ENCODE measurements at regions not wholly inside any gene's neighbourhood (a gene's known extent, or its start where the extent isn't known, plus 50 kb on each side); places are given as distances from the start of the nearest gene placed in this dataset.
A peak's percentile ranks its signal among the peaks of the same experiment; 100 is the strongest.
"Not testable (repeated sequence)": the region's sequence is repeated elsewhere in the genome, so short reads cannot be mapped to it uniquely, and the experiment has no call there.

- no peak for DNase-seq
Observed at GRCh38 chr2:67572721-67573435, 175.7 kb downstream of the ETAA1 start.

- no peak for DNase-seq
Observed at GRCh38 chr2:67574230-67574629, 177.1 kb downstream of the ETAA1 start.

DNA sequence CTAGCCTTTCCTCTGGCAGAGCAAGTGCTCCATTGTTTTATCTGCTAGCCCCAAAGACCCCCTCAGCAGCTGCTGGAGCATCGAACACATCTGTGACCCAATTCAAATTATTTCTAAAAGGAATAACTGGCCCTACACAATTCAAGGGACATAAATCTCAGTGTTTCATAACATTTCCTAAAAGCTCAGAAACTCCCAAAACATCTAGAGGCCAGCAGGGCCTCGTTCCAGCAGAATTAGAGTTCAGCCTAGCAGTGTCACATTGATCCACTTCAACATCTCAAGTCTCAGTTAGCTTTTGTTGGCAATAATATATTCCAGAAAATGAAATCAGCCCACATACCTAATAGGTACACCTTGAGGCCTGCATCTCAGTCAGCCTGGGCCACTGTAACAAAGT is 179.1 kb downstream of the ETAA1 start:
- no peak for DNase-seq

- DNase-seq: no peak
Observed at GRCh38 chr2:67576991-67577390, 179.9 kb downstream of the ETAA1 start.

DNA sequence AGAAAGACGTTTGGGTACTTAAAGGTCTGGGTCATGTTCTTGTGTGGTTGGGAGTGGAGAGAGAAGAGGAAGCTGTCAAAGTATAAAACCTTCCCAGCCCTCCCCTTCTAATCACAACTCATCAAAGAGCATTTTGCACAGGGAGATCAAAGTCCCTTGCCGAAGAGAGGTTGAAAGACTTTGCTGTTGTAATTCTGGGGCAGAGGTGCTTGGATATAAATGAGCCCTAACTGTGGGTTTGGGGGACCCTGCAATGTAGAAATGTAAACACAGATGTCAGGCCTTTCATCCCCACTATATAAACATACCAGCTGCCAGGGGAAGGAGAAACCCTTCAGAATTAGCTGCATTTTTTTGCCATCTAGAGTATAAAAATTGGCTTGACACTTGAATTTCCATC is 182.1 kb downstream of the ETAA1 start:
- no peak for DNase-seq

DNA sequence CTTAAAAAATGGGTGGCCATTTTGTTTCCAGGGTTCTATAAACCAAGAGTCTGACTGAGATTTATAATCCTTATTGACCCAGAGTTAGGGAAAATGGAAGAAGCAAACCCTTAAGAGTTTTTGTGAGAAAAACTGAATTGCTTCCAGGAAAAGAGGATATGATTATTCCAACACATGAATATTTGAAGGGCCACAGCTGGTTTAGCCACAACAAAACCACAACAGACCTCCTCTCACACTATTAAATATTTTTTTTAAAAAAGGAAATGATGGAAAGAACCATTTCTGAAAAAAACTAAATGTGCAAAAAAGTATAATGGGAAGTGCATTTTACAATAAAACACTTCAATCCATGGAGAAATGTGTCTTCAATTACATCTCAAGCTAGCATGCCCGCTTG is 182.7 kb downstream of the ETAA1 start:
- DNase-seq: no peak

GRCh38 chr2:67581751-67582150 is 184.6 kb downstream of the ETAA1 start:
- no peak for DNase-seq

DNA sequence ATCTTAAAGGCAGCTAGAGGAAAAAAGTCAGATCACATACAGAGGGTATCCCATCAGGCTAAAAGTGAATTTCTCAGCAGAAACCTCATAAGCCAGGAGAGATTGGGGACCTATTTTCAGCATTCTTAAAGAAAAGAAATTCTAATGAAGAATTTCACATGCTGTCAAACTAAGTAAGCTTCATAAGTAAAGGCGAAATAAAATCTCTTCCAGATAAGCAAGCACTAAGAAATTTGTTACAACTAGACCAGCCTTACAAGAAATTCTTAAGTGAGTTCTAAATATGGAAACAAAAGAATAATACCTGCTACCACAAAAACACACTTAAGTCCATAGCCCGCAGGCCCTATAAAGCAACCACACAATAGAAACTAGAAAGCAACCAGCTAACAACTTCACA is 186.1 kb downstream of the ETAA1 start:
- DNase-seq: no peak

DNA sequence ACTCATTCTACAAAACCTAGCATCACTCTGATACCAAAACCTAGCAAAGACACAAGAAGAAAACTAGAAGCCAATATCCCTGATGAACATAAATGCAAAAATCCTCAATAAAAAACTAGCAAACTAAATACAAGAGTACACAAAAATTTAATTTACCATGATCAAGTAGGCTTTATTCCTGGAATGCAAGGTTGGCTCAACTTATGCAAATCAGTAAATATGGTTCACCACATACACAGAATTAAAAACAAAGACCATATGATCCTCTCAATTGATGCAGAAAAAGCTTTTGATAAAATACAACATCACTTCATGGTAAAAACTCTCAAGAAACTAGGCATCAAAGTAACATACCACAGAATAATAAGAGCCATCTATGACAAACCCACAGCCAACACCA is 188.3 kb downstream of the ETAA1 start:
- no peak for DNase-seq

GRCh38 chr2:67589121-67589520 is 192.0 kb downstream of the ETAA1 start:
- not testable (repeated sequence) for DNase-seq

GRCh38 chr2:67594522-67594921 is 197.4 kb downstream of the ETAA1 start:
- DNase-seq: not testable (repeated sequence)

DNA sequence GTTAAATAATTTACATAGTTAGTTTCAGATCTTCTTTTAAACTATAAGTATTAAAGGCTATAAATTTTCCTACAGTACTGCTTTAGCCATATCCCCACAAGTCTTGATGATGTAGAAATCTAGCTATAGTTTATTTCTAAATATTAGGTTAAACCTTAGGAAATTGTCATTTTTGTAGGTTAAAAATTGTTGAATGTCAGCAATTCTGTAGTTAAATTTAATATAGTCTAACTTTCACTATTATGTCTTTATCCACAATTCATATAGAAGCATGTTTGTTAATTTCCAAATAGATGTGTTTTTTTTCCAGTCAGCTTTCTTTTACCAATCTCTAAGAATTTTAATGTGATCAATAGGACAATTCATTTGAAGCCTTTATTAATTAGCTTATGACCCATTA is 199.7 kb downstream of the ETAA1 start:
- no peak for DNase-seq

DNA sequence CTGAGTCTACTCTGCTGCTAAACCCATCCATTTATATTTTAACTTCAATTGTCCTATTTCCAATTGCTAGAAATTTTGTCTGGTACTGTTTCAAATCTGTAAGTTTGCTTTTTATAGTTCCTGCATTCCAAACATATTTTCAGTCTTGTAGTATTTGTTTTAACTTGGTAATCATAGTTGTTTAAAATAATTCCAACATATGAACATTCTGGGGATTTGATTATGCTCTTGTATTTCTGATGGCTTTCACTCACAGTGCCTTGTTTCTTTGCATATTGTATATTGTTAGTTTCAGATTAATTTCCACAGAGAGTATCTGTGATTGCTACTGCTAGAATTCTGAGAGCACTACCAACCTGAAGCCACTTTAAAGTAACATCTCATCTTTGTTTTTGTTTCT is 202.4 kb downstream of the ETAA1 start:
- DNase-seq: no peak

DNA sequence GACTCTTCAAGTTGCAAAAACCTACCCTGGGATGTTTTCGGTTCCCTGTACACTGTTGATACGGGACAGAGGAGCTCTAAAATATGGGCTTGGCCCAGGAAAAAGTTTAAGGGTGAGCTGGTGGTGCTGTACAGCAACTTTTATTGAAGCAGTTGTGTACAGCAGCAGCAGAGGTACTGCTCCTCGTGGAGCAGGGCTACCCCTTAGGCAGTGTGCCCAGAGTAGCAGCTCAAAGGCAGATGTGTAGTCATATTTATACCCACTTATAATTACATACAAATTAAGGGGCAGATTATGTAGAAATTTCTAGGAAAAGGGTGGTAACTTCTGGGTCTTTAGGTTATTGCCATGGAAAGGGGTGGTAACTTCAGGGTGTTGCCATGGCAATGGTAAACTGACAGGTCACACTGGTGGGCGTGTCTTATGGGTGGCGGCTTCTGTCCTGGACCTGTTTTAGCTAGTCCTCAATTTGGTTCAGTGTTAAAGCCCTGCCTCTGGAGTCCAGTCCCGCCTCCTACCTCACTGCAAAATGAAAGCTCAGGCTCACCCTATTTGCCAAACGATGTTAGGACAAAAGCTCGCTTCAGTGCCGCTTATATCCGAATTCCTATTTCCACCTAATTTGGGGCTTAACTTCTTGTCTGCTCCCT is 203.2 kb downstream of the ETAA1 start:
- DNase-seq: peak; percentile 58

- DNase-seq: no peak
Observed at GRCh38 chr2:67600946-67601345, 203.8 kb downstream of the ETAA1 start.

DNA sequence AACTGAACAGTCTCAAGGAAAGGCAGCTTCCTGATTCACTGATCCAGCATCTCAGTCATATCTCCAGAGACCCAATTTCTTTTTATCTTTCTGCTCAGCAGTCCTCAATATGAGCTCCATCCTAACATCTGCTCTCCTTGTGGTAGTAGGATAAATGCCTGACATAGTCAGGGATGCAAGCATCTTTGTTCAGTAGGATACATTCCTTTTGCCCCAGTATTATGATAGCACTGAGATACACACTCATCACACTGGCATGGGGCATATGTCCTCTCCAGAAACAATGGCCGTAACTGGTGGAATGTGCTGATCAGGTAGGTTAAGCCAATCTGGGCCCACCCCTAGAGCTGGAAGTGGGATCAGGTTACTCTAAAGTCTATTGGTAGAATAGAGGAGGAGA is 207.2 kb downstream of the ETAA1 start:
- no peak for DNase-seq

GRCh38 chr2:67612576-67613042 is 215.5 kb downstream of the ETAA1 start:
- no peak for DNase-seq

GRCh38 chr2:67613227-67613626 is 216.1 kb downstream of the ETAA1 start:
- no peak for DNase-seq

GRCh38 chr2:67614454-67614853 is 217.3 kb downstream of the ETAA1 start:
- DNase-seq: no peak

DNA sequence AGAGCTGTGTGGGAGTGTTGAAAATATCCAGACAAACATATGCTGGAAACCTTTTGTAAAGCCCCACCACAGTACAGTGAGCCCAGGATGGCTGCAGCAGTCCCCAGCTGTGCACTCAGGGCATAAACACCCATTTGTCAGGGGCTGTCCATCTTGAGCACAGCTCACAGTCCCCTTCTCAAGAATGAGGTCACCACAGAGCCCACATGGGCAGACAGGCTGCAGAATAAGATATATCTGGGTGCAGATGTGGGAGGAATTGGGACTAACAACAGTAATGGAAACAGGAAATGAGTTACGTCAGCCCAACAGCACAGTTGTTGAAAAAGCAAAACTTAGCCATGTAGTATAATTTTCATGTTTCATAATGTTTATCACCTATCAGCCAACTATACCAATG is 219.6 kb downstream of the ETAA1 start:
- no peak for DNase-seq

DNA sequence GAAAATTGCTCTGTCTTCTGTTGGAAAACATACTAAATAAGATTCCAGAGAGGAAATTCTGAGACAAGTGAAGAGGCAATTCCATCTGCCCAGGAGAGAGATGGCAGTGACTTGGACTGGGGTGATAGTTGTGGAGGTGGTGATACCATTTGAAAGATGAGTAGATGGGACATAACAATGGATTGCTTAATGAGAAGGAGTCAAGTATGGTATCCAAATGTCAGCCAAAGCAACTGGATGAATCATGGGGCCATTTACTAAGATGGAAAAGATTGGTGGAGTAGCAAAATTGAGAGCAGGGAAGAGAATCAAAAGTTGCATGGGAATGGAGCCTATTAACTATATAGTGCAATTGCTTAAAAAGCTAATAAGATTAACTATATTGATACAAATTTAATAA is 222.1 kb downstream of the ETAA1 start:
- DNase-seq: no peak

DNA sequence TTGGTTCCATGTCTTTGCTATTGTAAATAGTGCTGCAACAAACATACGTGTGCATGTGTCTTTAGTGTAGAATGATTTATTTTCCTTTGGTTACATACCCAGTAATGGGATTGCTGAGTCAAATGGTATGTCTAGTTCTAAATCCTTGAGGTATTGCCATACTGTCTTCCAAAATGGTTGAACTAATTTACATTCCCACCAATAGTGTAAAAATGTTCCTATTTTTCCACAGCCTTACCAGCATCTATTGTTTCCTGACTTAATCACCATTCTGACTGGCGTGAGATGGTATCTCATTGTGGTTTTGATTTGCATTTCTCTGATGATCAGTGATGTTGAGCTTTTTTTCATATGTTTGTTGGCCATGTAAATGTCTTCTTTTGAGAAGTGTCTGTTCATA is 226.6 kb downstream of the ETAA1 start:
- not testable (repeated sequence) for DNase-seq

- DNase-seq: no peak
Observed at GRCh38 chr2:67625178-67625577, 228.0 kb downstream of the ETAA1 start.

DNA sequence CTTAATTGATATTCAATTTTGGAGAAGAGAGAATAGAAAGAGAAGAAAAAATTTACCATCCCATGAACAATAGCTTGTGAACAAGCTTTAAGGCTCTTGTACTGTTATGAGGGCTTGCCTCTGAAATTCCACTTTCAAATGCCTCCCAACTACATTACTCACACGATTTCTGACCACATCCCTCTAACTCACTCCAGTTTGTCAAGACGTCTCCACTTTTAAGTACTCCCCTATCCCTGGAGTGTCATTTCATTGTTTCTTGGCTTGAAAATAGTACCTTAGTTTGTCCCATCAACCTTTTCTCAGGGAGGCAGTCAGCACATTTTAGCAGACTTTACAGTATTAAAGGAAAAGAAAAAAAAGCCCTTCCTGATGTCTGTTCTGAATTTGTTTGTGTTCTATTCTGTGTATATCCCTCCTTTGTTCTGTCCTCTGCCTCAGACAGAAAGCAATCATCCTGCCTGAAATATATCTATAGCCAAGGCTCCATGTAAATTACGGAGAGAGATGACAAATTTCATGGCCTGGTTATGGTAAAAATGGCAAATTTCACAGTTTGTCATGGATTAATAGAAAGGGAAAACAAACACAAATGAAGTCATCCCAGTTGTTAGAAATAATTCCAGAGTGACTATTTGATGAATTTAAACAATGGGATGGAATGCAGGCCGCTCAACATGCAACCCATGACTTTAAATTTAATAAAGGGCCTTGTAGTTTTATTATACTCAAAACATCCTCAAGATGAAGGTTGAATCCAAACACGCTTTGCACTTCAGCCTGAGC is 228.8 kb downstream of the ETAA1 start:
- DNase-seq: no peak

Data from islet precursor cell (in vitro differentiated cells).